Gastrocnemius medialis (tissue), 4 donors: ENCODE measurements at regions not wholly inside any gene's neighbourhood (a gene's known extent, or its start where the extent isn't known, plus 50 kb on each side); places are given as distances from the start of the nearest gene placed in this dataset.

Experiments
- CTCF ChIP-seq, 5 experiments: fragments of 450-650 bp in 3 of 5; fragments of 200-600 bp in 2 of 5; sonication (generic) in 2 of 5; IDR thresholded peaks in 4 of 5; conservative IDR thresholded peaks in 1 of 5; 1 replicate in 4 of 5; 2 replicates in 1 of 5; pipeline ENCODE4 v1.5.1; 2016 to 2019; ENCODE audit warnings: antibody characterized with exemption in 5 of 5, mild to moderate bottlenecking in 3 of 5, moderate library complexity in 3 of 5
- POLR2A ChIP-seq, 2 donors: fragments of 450-650 bp; IDR thresholded peaks; one replicate each; pipeline ENCODE4 v1.6.1; 2017; ENCODE audit warnings: antibody characterized with exemption in 2 of 2, mild to moderate bottlenecking in 2 of 2, moderate library complexity in 2 of 2

- no peak for TF ChIP-seq CTCF (IDR thresholded peaks at IDR 0.05 in 4 of 5, conservative IDR thresholded peaks at IDR 0.05 in 1 of 5)
- no peak for TF ChIP-seq POLR2A (IDR thresholded peaks at IDR 0.05)
Observed at GRCh38 chr6:90445533-90446108, 141.3 kb downstream of the MAP3K7 start.
